H1 (cell line): ENCODE measurements at regions not wholly inside any gene's neighbourhood (a gene's known extent, or its start where the extent isn't known, plus 50 kb on each side); places are given as distances from the start of the nearest gene placed in this dataset.

Experiments used
- CTCF ChIA-PET: fragments of 300-600 bp; sonication (Branson Sonifier 250); formaldehyde crosslinking; loops from one replicate; lab custom pipeline; 2021; ENCODE audit not compliant: partially characterized antibody; lab: Charles Lee
- POLR2A ChIA-PET: fragments of 300-600 bp; sonication (Branson Sonifier 250); formaldehyde crosslinking; loops from one replicate; lab custom pipeline; 2021; ENCODE audit warnings: inconsistent platforms; ENCODE audit not compliant: partially characterized antibody; lab: Charles Lee
- DNase-seq, 2 experiments: peaks; one replicate each; pipeline versions ENCODE4 v3.0.0 to v3.0.0-alpha.2; 2010 to 2022; ENCODE audit warnings: low spot score in 2 of 2, low read depth in 1 of 2, mixed read lengths in 1 of 2
- FAIRE-seq: peaks from 2 replicates; lab custom pipeline; 2011; peaks lifted over from hg19 to GRCh38; lab: Jason Lieb, UNC
- H2AFZ ChIP-seq: 2 replicates; pipeline ENCODE4 v1.8.1; 2012; ENCODE audit warnings: low read length, inconsistent platforms
- H2AK5ac ChIP-seq: 2 replicates; pipeline ENCODE4 v1.6.1; 2013; ENCODE audit warnings: low read depth, low read length
- H2BK120ac ChIP-seq: replicated peaks from 2 replicates; pipeline ENCODE3; 2013; ENCODE audit warnings: low read depth, low read length, inconsistent platforms
- H2BK12ac ChIP-seq: 2 replicates; pipeline ENCODE4 v1.6.1; 2013; ENCODE audit warnings: low read depth, low read length
- H2BK15ac ChIP-seq: 2 replicates; pipeline ENCODE4 v1.6.1; 2013; ENCODE audit warnings: low read length
- H2BK20ac ChIP-seq: 2 replicates; pipeline ENCODE4 v1.6.1; 2013; ENCODE audit warnings: low read length
- H2BK5ac ChIP-seq: 2 replicates; pipeline ENCODE4 v1.6.1; 2013; ENCODE audit warnings: low read depth, low read length
- H3K14ac ChIP-seq: 2 replicates; pipeline ENCODE4 v1.6.1; 2013; ENCODE audit warnings: inconsistent platforms; ENCODE audit not compliant: insufficient read length
- H3K18ac ChIP-seq: 2 replicates; pipeline ENCODE4 v1.6.1; 2013; ENCODE audit warnings: low read length; ENCODE audit errors: extremely low read depth
- H3K23ac ChIP-seq: 2 replicates; pipeline ENCODE4 v1.6.1; 2013; ENCODE audit warnings: inconsistent platforms; ENCODE audit not compliant: insufficient read length
- H3K23me2 ChIP-seq: 2 replicates; pipeline ENCODE4 v1.6.1; 2013; ENCODE audit warnings: low read depth, low read length
- H3K27ac ChIP-seq: 2 replicates; pipeline ENCODE4 v1.6.1; 2011; ENCODE audit warnings: low read depth, low read length, inconsistent platforms
- H3K27me3 ChIP-seq, 4 experiments: replicated peaks in 1 of 4; 1 replicate in 1 of 4; 2 replicates in 3 of 4; pipeline versions ENCODE4 v1.6.1 to v1.8.1; 2011 to 2013; ENCODE audit warnings: low read length in 3 of 4, mild to moderate bottlenecking in 3 of 4, inconsistent platforms in 2 of 4, mixed read lengths in 2 of 4, moderate library complexity in 1 of 4; ENCODE audit not compliant: control insufficient read depth in 3 of 4, insufficient read depth in 3 of 4; ENCODE audit errors: extremely low read depth in 1 of 4
- H3K36me3 ChIP-seq, 4 experiments: 2 replicates each; pipeline versions ENCODE4 v1.6.1 to v1.8.1; 2011 to 2013; ENCODE audit warnings: mild to moderate bottlenecking in 4 of 4, low read length in 3 of 4, moderate library complexity in 2 of 4, control low read depth in 1 of 4, inconsistent platforms in 1 of 4; ENCODE audit not compliant: insufficient read depth in 4 of 4, control insufficient read depth in 2 of 4
- H3K4ac ChIP-seq: replicated peaks from 2 replicates; pipeline ENCODE3; 2013; ENCODE audit warnings: low read length, low read depth, mixed read lengths, inconsistent platforms; ENCODE audit not compliant: insufficient read length
- H3K4me1 ChIP-seq, 4 experiments: replicated peaks in 1 of 4; 1 replicate in 1 of 4; 2 replicates in 3 of 4; pipeline versions ENCODE4 v1.6.1 to v1.8.1; 2011 to 2013; ENCODE audit warnings: low read length in 3 of 4, inconsistent platforms in 2 of 4, mixed read lengths in 1 of 4; ENCODE audit not compliant: insufficient read depth in 4 of 4, control insufficient read depth in 3 of 4
- H3K4me2 ChIP-seq, 2 experiments: 2 replicates each; pipeline versions ENCODE4 v1.6.1 to v1.8.1; 2011 to 2013; ENCODE audit warnings: low read depth in 2 of 2, low read length in 2 of 2, control low read depth in 1 of 2, inconsistent platforms in 1 of 2, mild to moderate bottlenecking in 1 of 2; ENCODE audit not compliant: insufficient read depth in 1 of 2
- H3K4me3 ChIP-seq, 4 experiments: fragments of 200-600, 300-600 bp in 1 of 4; sonication (generic), shearing (Covaris generic), sonication (Bioruptor Twin) in 1 of 4; 2 replicates each; pipeline versions ENCODE4 v1.5.1 to v1.8.1; 2011 to 2016; ENCODE audit warnings: low read length in 4 of 4, low read depth in 3 of 4, control low read depth in 2 of 4, inconsistent platforms in 2 of 4, mild to moderate bottlenecking in 2 of 4, mixed read lengths in 1 of 4, moderate library complexity in 1 of 4; ENCODE audit not compliant: insufficient read depth in 2 of 4; ENCODE audit errors: extremely low read depth in 1 of 4
- H3K56ac ChIP-seq: replicated peaks from 2 replicates; pipeline ENCODE3; 2013; ENCODE audit warnings: low read depth, mild to moderate bottlenecking, mixed read lengths, low read length, inconsistent platforms; ENCODE audit not compliant: insufficient read length
- H3K79me1 ChIP-seq: 2 replicates; pipeline ENCODE4 v1.6.1; 2013; ENCODE audit warnings: low read depth, low read length, control low read depth
- H3K79me2 ChIP-seq, 2 experiments: 2 replicates each; pipeline versions ENCODE4 v1.6.1 to v1.8.1; 2012 to 2013; ENCODE audit warnings: low read length in 2 of 2, mild to moderate bottlenecking in 2 of 2, inconsistent platforms in 1 of 2; ENCODE audit not compliant: insufficient read depth in 2 of 2, control insufficient read depth in 1 of 2
- H3K9ac ChIP-seq, 4 experiments: replicated peaks in 1 of 4; 1 replicate in 1 of 4; 2 replicates in 3 of 4; pipeline versions ENCODE4 v1.6.1 to v1.8.1; 2011 to 2013; ENCODE audit warnings: low read depth in 3 of 4, low read length in 3 of 4, control low read depth in 2 of 4, mild to moderate bottlenecking in 2 of 4, moderate library complexity in 2 of 4, inconsistent platforms in 1 of 4; ENCODE audit errors: extremely low read depth in 1 of 4
- H3K9me3 ChIP-seq, 2 experiments: 2 replicates each; pipeline versions ENCODE4 v1.6.1 to v1.8.1; 2012 to 2013; ENCODE audit warnings: mild to moderate bottlenecking in 2 of 2, moderate library complexity in 2 of 2, control low read depth in 1 of 2, inconsistent platforms in 1 of 2, low read depth in 1 of 2, low read length in 1 of 2, mixed read lengths in 1 of 2; ENCODE audit not compliant: insufficient read depth in 2 of 2
- H4K20me1 ChIP-seq, 2 experiments: replicated peaks in 1 of 2; 2 replicates each; pipeline versions ENCODE3 to v1.8.1; 2011 to 2013; ENCODE audit warnings: inconsistent platforms in 2 of 2, low read length in 2 of 2, mild to moderate bottlenecking in 1 of 2; ENCODE audit not compliant: insufficient read depth in 2 of 2, control insufficient read depth in 1 of 2
- H4K5ac ChIP-seq: 2 replicates; pipeline ENCODE4 v1.6.1; 2013; ENCODE audit warnings: low read length, low read depth, mixed read lengths, inconsistent platforms; ENCODE audit not compliant: insufficient read length
- H4K8ac ChIP-seq: 2 replicates; pipeline ENCODE4 v1.8.0; 2013; ENCODE audit warnings: mild to moderate bottlenecking, moderate library complexity, low read length, inconsistent platforms; ENCODE audit not compliant: insufficient read depth; ENCODE audit errors: extremely low read depth
- H4K91ac ChIP-seq: replicated peaks from 2 replicates; pipeline ENCODE3; 2013; ENCODE audit warnings: low read length, mixed read lengths, inconsistent platforms; ENCODE audit not compliant: insufficient read length
- JUND ChIP-seq: IDR thresholded peaks from 2 replicates; pipeline ENCODE4 v1.6.1; 2011; ENCODE audit warnings: mild to moderate bottlenecking, improper control_type of control experiment, low read length
- KDM4A ChIP-seq: IDR thresholded peaks from one replicate; pipeline ENCODE4 v1.7.1; 2012; ENCODE audit warnings: low read depth, mild to moderate bottlenecking, moderate library complexity, low read length, inconsistent platforms; ENCODE audit not compliant: severe bottlenecking
- WGBS, 2 experiments: shearing (Covaris generic) in 1 of 2; methylation state at CpG; one replicate each; pipeline versions ENCODE4 v1.1.6 to v1.1.7; 2013 to 2015; ENCODE audit warnings: low lambda C conversion rate in 2 of 2, mixed read lengths in 2 of 2, inconsistent platforms in 1 of 2, low coverage in 1 of 2, missing lambda C conversion rate in 1 of 2; ENCODE audit not compliant: insufficient replicate concordance in 2 of 2, insufficient coverage in 1 of 2, insufficient read length in 1 of 2; ENCODE audit errors: extremely low coverage in 1 of 2, missing lambda C conversion rate in 1 of 2; 5-methylcytosine and 5-hydroxymethylcytosine counted together
- TF ChIP-seq, protein P1 (sequence below): IDR thresholded peaks from 2 replicates; pipeline ENCODE4 v1.6.1; 2012; ENCODE audit warnings: inconsistent platforms

DNA sequence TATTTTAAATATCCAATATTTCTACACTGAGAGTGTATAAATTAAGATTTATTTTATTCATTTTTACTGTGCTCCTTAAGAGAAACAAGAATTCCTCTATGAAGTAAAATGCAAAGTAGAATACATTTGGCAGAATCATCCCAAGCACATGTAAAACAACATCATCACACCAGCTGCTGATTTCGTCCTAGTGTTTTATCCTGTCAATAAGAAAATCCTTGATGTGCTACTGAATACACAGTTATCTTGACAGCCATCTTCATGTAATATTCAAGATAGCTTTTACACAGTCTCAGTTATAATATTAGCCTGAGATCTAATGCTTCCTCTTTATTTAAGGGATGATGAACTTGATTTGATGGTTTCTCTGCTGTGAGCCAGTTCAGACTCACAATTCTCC is 282.4 kb downstream of the MZT1 start:
- Histone ChIP-seq H3K9me3 (peaks cover 8 to 10% of the 10 kb centered on the region in 2 experiments; a peak in 3 of 4 replicates), H2BK120ac (no peak overlapping the region), H3K18ac (no peak overlapping the region), H3K27me3 (no peaks in the 10 kb centered on the region), H4K91ac (no peak overlapping the region), H3K79me2 (no peaks in the 10 kb centered on the region), H3K27ac (no peak overlapping the region), H3K79me1 (no peaks in the 10 kb centered on the region), H3K23me2 (no peaks in the 10 kb centered on the region), H4K20me1 (no peaks in the 10 kb centered on the region), H2BK15ac (no peak overlapping the region), H3K14ac (no peak overlapping the region), H3K23ac (no peak overlapping the region), H3K4ac (no peak overlapping the region), H3K4me2 (no peak overlapping the region), H3K36me3 (no peaks in the 10 kb centered on the region), H4K5ac (no peak overlapping the region), H3K4me1 (no peaks in the 10 kb centered on the region), H2BK12ac (no peak overlapping the region), H4K8ac (no peak overlapping the region), H2AFZ (no peak overlapping the region), H3K9ac (no peak overlapping the region), H3K4me3 (no peak overlapping the region), H2AK5ac (no peak overlapping the region), H2BK5ac (no peak overlapping the region), H3K56ac (no peak overlapping the region), H2BK20ac (no peak overlapping the region)
- DNase-seq (no peak), FAIRE-seq (no peak)
- POLR2A ChIA-PET: no interaction called here
- TF ChIP-seq KDM4A: no peak
- no peak for TF ChIP-seq JUND
- TF ChIP-seq, protein P1, sequence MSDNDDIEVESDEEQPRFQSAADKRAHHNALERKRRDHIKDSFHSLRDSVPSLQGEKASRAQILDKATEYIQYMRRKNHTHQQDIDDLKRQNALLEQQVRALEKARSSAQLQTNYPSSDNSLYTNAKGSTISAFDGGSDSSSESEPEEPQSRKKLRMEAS: no peak
- CTCF ChIA-PET: interaction anchor here (1.3 kb wide), 1 partner anchor 19 kb away, joined by 3 read pairs; no protein-coding TSS in a partner anchor
- 79% methylated on average over 1 of the region's 1 CpG; no CpG with 5 or more reads in 1 of the 2 experiments for WGBS, 2 experiments
